ENCODE measurements at regions not wholly inside any gene's neighbourhood (a gene's known extent, or its start where the extent isn't known, plus 50 kb on each side); places are given as distances from the start of the nearest gene placed in this dataset.

DNA sequence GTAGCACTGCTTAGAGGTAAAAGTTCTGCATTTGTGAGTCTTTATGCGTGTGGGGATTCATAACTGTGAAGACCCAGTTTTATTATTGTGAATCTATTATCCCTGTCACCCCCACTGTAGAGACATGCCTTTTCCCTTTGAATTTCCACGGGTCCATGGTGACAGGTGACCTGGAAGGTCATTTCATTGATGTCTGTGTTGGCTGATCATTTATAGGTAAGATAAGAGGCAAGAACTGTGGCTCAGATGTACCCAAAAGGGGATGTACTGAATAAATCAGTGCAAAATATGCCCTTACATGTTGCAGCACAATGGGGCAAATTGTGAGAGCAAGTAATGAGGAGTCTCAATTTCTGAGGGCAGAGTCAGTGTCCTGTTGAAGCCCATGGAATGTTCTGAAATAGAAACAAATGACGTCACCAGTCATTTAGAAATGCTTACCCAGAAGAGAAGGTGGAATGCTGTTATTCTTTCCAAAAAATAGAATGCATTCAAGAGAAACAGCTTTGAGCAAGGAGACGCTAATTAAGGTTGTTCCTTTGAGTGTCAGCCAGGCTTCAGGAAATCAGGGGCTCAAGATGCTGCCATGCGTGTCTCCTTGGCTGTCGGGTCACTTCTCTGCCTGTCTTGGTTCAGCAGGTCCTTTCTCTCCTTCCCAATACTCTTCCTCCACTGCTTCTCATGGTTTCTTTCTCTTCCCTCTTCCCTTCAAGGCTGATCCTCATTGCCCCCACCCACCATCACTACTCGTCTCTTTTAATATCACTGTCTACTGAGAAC lies 118.7 kb upstream of the E2F8 start:
- H3K27ac ChIP-seq (ENCODE audit: low read length in 2 of 2) = no peak overlapping the region
- no peak overlapping the region for H2AFZ ChIP-seq (ENCODE audit: insufficient read depth, low read depth, low read length, poor library complexity, severe bottlenecking)
- no peak for TF ChIP-seq EZH2 (IDR thresholded peaks at IDR 0.05; ENCODE audit: borderline replicate concordance, insufficient read depth, low read depth, low read length, poor library complexity, severe bottlenecking)
- TF ChIP-seq, protein P1, sequence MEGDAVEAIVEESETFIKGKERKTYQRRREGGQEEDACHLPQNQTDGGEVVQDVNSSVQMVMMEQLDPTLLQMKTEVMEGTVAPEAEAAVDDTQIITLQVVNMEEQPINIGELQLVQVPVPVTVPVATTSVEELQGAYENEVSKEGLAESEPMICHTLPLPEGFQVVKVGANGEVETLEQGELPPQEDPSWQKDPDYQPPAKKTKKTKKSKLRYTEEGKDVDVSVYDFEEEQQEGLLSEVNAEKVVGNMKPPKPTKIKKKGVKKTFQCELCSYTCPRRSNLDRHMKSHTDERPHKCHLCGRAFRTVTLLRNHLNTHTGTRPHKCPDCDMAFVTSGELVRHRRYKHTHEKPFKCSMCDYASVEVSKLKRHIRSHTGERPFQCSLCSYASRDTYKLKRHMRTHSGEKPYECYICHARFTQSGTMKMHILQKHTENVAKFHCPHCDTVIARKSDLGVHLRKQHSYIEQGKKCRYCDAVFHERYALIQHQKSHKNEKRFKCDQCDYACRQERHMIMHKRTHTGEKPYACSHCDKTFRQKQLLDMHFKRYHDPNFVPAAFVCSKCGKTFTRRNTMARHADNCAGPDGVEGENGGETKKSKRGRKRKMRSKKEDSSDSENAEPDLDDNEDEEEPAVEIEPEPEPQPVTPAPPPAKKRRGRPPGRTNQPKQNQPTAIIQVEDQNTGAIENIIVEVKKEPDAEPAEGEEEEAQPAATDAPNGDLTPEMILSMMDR (IDR thresholded peaks at IDR 0.05) = no peak
- 52% methylated on average over 5 of the region's 7 CpGs for WGBS (ENCODE audit: insufficient coverage)
- no peaks in the 10 kb centered on the region for H3K79me2 ChIP-seq (ENCODE audit: control insufficient read depth, insufficient read depth, low read length)
- no peak overlapping the region for H3K4me2 ChIP-seq (replicated peaks; ENCODE audit: low read depth, low read length, poor library complexity, severe bottlenecking)
- H3K4me3 Mint-ChIP-seq = no peak overlapping the region
- H3K27me3 ChIP-seq (replicated peaks in 1 of 4; ENCODE audit: control extremely low read depth in 1 of 4, control insufficient read depth in 3 of 4, insufficient read depth in 4 of 4, low read length in 3 of 4) = no peaks in the 10 kb centered on the region
- no peak for DNase-seq
- intact Hi-C loops (cut with micrococcal nuclease) = no loop called here
- CTCF ChIA-PET = no interaction called here
- H3K4me1 Mint-ChIP-seq = no peaks in the 10 kb centered on the region
- ATAC-seq (ENCODE audit: low read depth) = no peak
- no peaks in the 10 kb centered on the region for H3K36me3 ChIP-seq (replicated peaks in 1 of 2; ENCODE audit: control extremely low read depth in 1 of 2, control insufficient read depth in 1 of 2, extremely low read depth in 1 of 2, insufficient read depth in 2 of 2, low read length in 1 of 2)
- H3K9me3 Mint-ChIP-seq (ENCODE audit: insufficient read depth) = no peaks in the 10 kb centered on the region
- H3K27ac Mint-ChIP-seq = no peak overlapping the region
- no peaks in the 10 kb centered on the region for H4K20me1 ChIP-seq (ENCODE audit: control insufficient read depth, insufficient read depth, low read length, poor library complexity, severe bottlenecking)
- POLR2A ChIA-PET = no interaction called here
- H3K9me3 ChIP-seq (ENCODE audit: control extremely low read depth in 1 of 3, control insufficient read depth in 2 of 3, insufficient read depth in 1 of 3, low read length in 2 of 3) = no peaks in the 10 kb centered on the region
- H3K4me1 ChIP-seq (ENCODE audit: control insufficient read depth in 2 of 2, insufficient read depth in 2 of 2, low read length in 2 of 2) = no peaks in the 10 kb centered on the region
- H3K9ac ChIP-seq (ENCODE audit: low read length) = no peak overlapping the region
- peaks cover 30% of the 10 kb centered on the region for H3K27me3 Mint-ChIP-seq
- no peak overlapping the region for H3K4me3 ChIP-seq (ENCODE audit: control extremely low read depth in 1 of 5, extremely low read depth in 1 of 5, insufficient read depth in 1 of 5, low read depth in 2 of 5, low read length in 4 of 5)

DNA sequence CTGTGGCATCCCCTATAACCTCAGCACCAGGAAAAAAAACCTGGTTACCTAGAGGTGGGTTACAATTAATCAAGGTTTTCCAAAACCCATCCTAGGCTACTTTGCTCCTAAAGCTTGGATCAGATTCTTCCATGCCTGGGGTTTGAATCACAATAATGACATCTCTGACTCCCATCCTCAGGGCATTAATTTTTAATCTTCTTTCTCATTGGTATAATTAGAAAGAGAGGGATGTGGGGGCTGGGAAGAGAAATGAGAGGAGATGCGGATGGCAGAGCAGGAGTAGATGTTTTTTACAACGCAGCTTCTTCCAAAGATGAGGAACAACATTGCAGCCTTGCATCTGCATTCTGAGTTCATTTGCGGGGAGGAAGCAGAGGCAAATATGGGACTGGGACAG lies 117.2 kb upstream of the E2F8 start:
- no peaks in the 10 kb centered on the region for H4K20me1 ChIP-seq (ENCODE audit: control insufficient read depth, insufficient read depth, low read length, poor library complexity, severe bottlenecking)
- no peak for DNase-seq
- ATAC-seq (ENCODE audit: low read depth) = no peak
- TF ChIP-seq EZH2 (IDR thresholded peaks at IDR 0.05; ENCODE audit: borderline replicate concordance, insufficient read depth, low read depth, low read length, poor library complexity, severe bottlenecking) = no peak
- TF ChIP-seq, protein P1 (IDR thresholded peaks at IDR 0.05) = no peak
- H3K36me3 ChIP-seq (replicated peaks in 1 of 2; ENCODE audit: control extremely low read depth in 1 of 2, control insufficient read depth in 1 of 2, extremely low read depth in 1 of 2, insufficient read depth in 2 of 2, low read length in 1 of 2) = no peaks in the 10 kb centered on the region
- intact Hi-C loops (cut with micrococcal nuclease) = no loop called here
- H3K4me1 Mint-ChIP-seq = no peaks in the 10 kb centered on the region
- no peaks in the 10 kb centered on the region for H3K9me3 ChIP-seq (ENCODE audit: control extremely low read depth in 1 of 3, control insufficient read depth in 2 of 3, insufficient read depth in 1 of 3, low read length in 2 of 3)
- H3K4me1 ChIP-seq (ENCODE audit: control insufficient read depth in 2 of 2, insufficient read depth in 2 of 2, low read length in 2 of 2) = no peaks in the 10 kb centered on the region
- H3K27me3 ChIP-seq (replicated peaks in 1 of 4; ENCODE audit: control extremely low read depth in 1 of 4, control insufficient read depth in 3 of 4, insufficient read depth in 4 of 4, low read length in 3 of 4) = peaks cover 0 to 3% (median under 1%) of the 10 kb centered on the region in 4 experiments
- no peak overlapping the region for H3K27ac ChIP-seq (ENCODE audit: low read length in 2 of 2)
- H3K9me3 Mint-ChIP-seq (ENCODE audit: insufficient read depth) = no peaks in the 10 kb centered on the region
- no peak overlapping the region for H3K4me3 ChIP-seq (ENCODE audit: control extremely low read depth in 1 of 5, extremely low read depth in 1 of 5, insufficient read depth in 1 of 5, low read depth in 2 of 5, low read length in 4 of 5)
- H3K79me2 ChIP-seq (ENCODE audit: control insufficient read depth, insufficient read depth, low read length) = no peaks in the 10 kb centered on the region
- H3K27ac Mint-ChIP-seq = no peak overlapping the region
- H3K4me3 Mint-ChIP-seq = no peak overlapping the region
- 93% methylated on average over 3 of the region's 3 CpGs for WGBS (ENCODE audit: insufficient coverage)
- H3K9ac ChIP-seq (ENCODE audit: low read length) = no peak overlapping the region
- POLR2A ChIA-PET = no interaction called here
- no peak overlapping the region for H2AFZ ChIP-seq (ENCODE audit: insufficient read depth, low read depth, low read length, poor library complexity, severe bottlenecking)
- H3K4me2 ChIP-seq (replicated peaks; ENCODE audit: low read depth, low read length, poor library complexity, severe bottlenecking) = no peak overlapping the region
- H3K27me3 Mint-ChIP-seq = peaks cover 24% of the 10 kb centered on the region
- CTCF ChIA-PET = no interaction called here

All from B cell (primary cell).